ENCODE measurements at regions not wholly inside any gene's neighbourhood (a gene's known extent, or its start where the extent isn't known, plus 50 kb on each side); places are given as distances from the start of the nearest gene placed in this dataset.

DNA sequence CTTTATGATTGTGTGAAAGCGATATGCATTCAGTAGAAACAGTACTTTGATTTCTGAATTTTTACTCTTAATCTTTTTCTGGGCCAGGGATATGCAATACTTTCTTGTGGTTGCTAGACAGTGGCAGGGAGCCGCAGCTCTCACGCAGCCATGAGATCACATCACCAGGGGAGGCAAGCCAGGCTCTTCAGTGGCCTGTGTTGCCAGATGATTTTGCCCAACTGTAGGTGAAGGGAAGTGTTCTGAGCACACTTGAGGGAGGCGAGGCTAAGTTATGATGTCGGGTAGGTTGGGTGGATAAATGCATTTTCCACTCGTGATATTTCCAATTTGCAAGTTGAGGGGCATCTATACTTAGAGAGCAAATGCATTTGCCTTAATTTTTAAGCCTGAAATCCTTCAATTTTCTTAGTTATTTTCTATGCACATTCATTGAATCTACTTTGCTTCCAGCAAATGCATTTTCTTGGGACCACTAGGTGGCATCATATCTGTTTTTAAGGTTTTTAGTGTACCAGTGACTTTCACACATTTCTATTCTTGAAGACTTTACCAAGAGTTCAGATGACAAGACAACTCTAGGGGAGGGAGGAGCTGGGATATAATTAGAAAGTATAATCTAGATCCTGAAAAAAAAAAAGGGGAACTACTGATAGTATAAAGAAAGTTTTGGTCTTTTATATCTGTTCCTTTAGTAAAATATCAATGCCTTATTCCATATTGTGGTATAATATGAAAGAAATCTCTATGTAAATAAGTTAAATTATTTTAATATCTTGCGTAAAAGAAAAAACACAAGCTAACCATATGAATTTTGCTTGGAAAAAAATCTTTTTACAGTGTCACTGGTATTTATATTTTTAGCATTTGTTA is 643.3 kb downstream of the SOCS6 start:
- Histone ChIP-seq H3K27ac (ENCODE audit: low read length) (peak overlapping the region; percentile 39; the same call in 1 of the 2 replicates), H3K4me3 (ENCODE audit: low read depth in 2 of 2, low read length in 2 of 2) (no peak overlapping the region), H3K27me3 (ENCODE audit: control insufficient read depth, insufficient read depth, low read length) (no peaks in the 10 kb centered on the region), H3K9me3 (ENCODE audit: control insufficient read depth, insufficient read depth, low read depth, low read length) (no peaks in the 10 kb centered on the region), H3K36me3 (ENCODE audit: control insufficient read depth, insufficient read depth, low read length) (no peaks in the 10 kb centered on the region), H3K4me1 (ENCODE audit: control insufficient read depth, insufficient read depth, low read length) (no peaks in the 10 kb centered on the region)
- CTCF ChIA-PET = interaction anchor here (0.7 kb wide), 1 partner anchor 88 kb away, joined by 3 read pairs; no protein-coding TSS in a partner anchor
- BruUV-seq (replicated peaks) = no TSS peak
- TF ChIP-seq SIN3A (IDR thresholded peaks at IDR 0.05; ENCODE audit: borderline replicate concordance, insufficient read depth, low read depth, low read length) (no peak), TCF7L2 (IDR thresholded peaks at IDR 0.05; ENCODE audit: low read depth, low read length) (no peak), POLR2AphosphoS5 (IDR thresholded peaks at IDR 0.05; ENCODE audit: low read depth, low read length) (no peak)
- TF ChIP-seq, protein P1, sequence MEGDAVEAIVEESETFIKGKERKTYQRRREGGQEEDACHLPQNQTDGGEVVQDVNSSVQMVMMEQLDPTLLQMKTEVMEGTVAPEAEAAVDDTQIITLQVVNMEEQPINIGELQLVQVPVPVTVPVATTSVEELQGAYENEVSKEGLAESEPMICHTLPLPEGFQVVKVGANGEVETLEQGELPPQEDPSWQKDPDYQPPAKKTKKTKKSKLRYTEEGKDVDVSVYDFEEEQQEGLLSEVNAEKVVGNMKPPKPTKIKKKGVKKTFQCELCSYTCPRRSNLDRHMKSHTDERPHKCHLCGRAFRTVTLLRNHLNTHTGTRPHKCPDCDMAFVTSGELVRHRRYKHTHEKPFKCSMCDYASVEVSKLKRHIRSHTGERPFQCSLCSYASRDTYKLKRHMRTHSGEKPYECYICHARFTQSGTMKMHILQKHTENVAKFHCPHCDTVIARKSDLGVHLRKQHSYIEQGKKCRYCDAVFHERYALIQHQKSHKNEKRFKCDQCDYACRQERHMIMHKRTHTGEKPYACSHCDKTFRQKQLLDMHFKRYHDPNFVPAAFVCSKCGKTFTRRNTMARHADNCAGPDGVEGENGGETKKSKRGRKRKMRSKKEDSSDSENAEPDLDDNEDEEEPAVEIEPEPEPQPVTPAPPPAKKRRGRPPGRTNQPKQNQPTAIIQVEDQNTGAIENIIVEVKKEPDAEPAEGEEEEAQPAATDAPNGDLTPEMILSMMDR (IDR thresholded peaks at IDR 0.05) = peak; percentile 55; the same call in 1 of the 2 replicates
- TF ChIP-seq, protein P2, sequence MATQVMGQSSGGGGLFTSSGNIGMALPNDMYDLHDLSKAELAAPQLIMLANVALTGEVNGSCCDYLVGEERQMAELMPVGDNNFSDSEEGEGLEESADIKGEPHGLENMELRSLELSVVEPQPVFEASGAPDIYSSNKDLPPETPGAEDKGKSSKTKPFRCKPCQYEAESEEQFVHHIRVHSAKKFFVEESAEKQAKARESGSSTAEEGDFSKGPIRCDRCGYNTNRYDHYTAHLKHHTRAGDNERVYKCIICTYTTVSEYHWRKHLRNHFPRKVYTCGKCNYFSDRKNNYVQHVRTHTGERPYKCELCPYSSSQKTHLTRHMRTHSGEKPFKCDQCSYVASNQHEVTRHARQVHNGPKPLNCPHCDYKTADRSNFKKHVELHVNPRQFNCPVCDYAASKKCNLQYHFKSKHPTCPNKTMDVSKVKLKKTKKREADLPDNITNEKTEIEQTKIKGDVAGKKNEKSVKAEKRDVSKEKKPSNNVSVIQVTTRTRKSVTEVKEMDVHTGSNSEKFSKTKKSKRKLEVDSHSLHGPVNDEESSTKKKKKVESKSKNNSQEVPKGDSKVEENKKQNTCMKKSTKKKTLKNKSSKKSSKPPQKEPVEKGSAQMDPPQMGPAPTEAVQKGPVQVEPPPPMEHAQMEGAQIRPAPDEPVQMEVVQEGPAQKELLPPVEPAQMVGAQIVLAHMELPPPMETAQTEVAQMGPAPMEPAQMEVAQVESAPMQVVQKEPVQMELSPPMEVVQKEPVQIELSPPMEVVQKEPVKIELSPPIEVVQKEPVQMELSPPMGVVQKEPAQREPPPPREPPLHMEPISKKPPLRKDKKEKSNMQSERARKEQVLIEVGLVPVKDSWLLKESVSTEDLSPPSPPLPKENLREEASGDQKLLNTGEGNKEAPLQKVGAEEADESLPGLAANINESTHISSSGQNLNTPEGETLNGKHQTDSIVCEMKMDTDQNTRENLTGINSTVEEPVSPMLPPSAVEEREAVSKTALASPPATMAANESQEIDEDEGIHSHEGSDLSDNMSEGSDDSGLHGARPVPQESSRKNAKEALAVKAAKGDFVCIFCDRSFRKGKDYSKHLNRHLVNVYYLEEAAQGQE (IDR thresholded peaks at IDR 0.05; ENCODE audit: insufficient read depth in 1 of 2, low read depth in 2 of 2, low read length in 1 of 2) = no peak
- ATAC-seq (peak; percentile 53; the same call in 1 of the 2 replicates), DNase-seq (ENCODE audit: low read depth, low spot score) (no peak)
- in situ Hi-C loops (cut with HindIII; ENCODE audit: low pct_unique_long_range_greater_than_20kb, low sequenced_read_pairs) = no loop called here
- intact Hi-C loops (cut with micrococcal nuclease; ENCODE audit: unreplicated experiment) = loop anchor here (10.0 kb wide), 1 partner anchor 1613 kb away; the partner anchor contains the start of gene CBLN2
- POLR2A ChIA-PET = no interaction called here

GRCh38 chr18:70920840-70921374 is 632.1 kb downstream of the SOCS6 start:
- Histone ChIP-seq H3K9me3 (ENCODE audit: control insufficient read depth, insufficient read depth, low read depth, low read length) (no peaks in the 10 kb centered on the region), H3K27ac (ENCODE audit: low read length) (no peak overlapping the region), H3K4me1 (ENCODE audit: control insufficient read depth, insufficient read depth, low read length) (no peaks in the 10 kb centered on the region), H3K36me3 (ENCODE audit: control insufficient read depth, insufficient read depth, low read length) (no peaks in the 10 kb centered on the region), H3K27me3 (ENCODE audit: control insufficient read depth, insufficient read depth, low read length) (no peaks in the 10 kb centered on the region), H3K4me3 (ENCODE audit: low read depth in 2 of 2, low read length in 2 of 2) (no peak overlapping the region)
- no TSS peak for BruUV-seq (replicated peaks)
- TF ChIP-seq POLR2AphosphoS5 (IDR thresholded peaks at IDR 0.05; ENCODE audit: low read depth, low read length) (no peak), SIN3A (IDR thresholded peaks at IDR 0.05; ENCODE audit: borderline replicate concordance, insufficient read depth, low read depth, low read length) (no peak), TCF7L2 (IDR thresholded peaks at IDR 0.05; ENCODE audit: low read depth, low read length) (no peak)
- TF ChIP-seq, protein P2 (IDR thresholded peaks at IDR 0.05; ENCODE audit: insufficient read depth in 1 of 2, low read depth in 2 of 2, low read length in 1 of 2) = no peak
- TF ChIP-seq, protein P1 (IDR thresholded peaks at IDR 0.05) = no peak
- intact Hi-C loops (cut with micrococcal nuclease; ENCODE audit: unreplicated experiment) = no loop called here
- POLR2A ChIA-PET = no interaction called here
- CTCF ChIA-PET = no interaction called here
- in situ Hi-C loops (cut with HindIII; ENCODE audit: low pct_unique_long_range_greater_than_20kb, low sequenced_read_pairs) = no loop called here
- no peak for ATAC-seq
- no peak for DNase-seq (ENCODE audit: low read depth, low spot score)
